ENCODE measurements at regions not wholly inside any gene's neighbourhood (a gene's known extent, or its start where the extent isn't known, plus 50 kb on each side); places are given as distances from the start of the nearest gene placed in this dataset.

GRCh38 chr7:113764401-113765035 lies 154.3 kb downstream of the PPP1R3A start:
- TF ChIP-seq CTCF (IDR thresholded peaks at IDR 0.05) (no peak), EP300 (IDR thresholded peaks at IDR 0.05) (no peak), POLR2A (IDR thresholded peaks at IDR 0.05) (no peak)
